NCI-H460 (cell line): ENCODE measurements at regions not wholly inside any gene's neighbourhood (a gene's known extent, or its start where the extent isn't known, plus 50 kb on each side); places are given as distances from the start of the nearest gene placed in this dataset.
"Not testable (repeated sequence)": the region's sequence is repeated elsewhere in the genome, so short reads cannot be mapped to it uniquely, and the experiment has no call there.

Source experiments
- DNase-seq: peaks from one replicate; pipeline ENCODE4 v3.0.0-alpha.2; 2016; ENCODE audit warnings: low read depth; ENCODE audit errors: extremely low read depth

DNA sequence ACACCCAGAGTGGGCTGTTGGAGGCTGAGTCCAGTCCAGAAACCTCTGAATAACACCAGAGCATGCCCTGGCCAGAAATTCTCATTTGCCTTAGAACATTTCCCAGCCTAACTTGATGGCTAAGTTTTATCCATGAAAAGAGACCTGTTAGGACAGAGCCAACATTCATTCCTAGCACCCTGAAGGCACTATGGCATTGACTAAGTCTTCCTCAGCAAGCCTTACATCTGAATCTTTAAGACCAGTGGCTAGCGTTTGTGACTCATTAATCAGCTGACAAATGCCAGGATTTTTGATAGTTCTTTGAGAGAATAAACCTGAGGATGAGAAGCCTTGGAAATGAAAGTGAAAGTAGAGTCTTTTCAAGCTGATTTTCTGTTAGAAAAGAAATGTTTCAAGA lies 1087.1 kb upstream of the ALCAM start:
- no peak for DNase-seq

DNA sequence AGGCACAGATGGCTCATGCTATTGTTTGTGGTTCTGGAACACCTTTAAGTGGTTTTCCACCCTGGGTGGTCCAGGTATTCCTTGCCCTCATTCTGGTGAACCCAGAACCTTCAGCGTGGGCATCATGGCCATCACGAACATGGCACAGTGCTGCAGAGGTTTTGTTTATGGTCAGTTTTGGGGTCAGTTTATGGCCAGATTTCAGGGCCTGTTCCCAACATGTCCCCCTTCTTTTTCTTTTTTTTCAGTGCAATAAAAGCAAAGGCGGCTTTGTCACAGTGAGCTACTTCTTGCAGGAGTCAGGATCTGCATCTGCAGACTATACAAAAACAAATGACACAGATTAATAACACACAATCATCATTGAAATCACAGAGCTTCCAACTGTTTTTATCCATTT lies 1085.0 kb upstream of the ALCAM start:
- DNase-seq = no peak

DNA sequence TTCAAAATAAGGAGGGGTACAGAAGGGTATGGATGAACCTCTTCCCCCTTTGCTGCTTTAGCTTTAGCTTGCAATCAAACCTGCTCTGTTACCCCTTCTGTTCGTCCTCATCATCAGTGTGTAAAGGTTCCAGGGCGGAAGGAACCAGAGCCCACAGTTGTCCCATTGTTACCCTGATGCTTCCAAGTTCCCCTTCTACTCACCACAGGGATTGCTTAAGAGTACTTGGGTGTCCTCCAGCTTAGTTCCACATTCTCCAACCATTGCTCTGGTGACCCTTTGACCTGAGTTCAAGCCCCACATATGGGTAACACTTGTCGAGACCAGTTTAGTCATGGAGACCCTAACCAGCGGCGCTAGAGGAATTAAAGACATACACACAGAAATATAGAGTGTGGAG lies 1080.1 kb upstream of the ALCAM start:
- DNase-seq = no peak

DNA sequence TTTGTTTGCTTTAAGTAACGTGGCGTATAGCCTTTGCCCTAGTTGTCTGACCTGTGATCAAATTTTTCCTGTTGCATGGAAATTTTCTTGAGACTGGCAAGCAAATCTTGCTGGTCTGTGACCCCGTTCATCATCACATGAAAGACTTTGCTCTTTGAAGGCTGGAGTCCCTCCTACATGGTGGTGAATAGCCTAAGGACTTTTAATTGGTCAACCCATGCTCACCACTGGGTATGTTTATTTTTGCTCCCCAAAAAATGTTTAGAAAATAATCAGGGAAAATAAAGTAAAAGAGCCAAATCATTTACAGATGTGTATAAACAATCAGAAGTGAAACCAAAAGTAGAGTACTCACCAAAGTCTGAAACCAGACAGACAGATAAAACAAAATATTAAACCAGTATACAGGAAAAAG lies 1075.3 kb upstream of the ALCAM start:
- DNase-seq = no peak

DNA sequence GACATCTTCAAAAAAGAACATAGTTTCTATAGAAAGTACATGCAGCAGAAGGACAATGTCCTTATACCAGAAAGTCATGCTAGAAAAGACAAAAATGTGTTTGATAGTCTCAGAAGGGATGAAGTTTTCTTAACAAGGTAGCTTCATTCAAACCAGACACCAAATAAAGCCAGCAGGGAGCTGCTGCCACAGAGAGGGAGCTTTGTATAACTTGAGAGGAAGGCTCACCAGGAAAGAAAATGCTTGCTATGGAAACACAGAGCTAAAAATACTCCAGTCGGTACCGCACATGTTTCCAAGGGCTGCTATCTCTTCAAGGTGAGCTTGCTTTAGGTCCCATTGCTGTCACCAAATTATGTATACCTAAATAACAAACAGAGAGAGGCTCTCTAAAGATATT lies 1074.8 kb upstream of the ALCAM start:
- DNase-seq = no peak

DNA sequence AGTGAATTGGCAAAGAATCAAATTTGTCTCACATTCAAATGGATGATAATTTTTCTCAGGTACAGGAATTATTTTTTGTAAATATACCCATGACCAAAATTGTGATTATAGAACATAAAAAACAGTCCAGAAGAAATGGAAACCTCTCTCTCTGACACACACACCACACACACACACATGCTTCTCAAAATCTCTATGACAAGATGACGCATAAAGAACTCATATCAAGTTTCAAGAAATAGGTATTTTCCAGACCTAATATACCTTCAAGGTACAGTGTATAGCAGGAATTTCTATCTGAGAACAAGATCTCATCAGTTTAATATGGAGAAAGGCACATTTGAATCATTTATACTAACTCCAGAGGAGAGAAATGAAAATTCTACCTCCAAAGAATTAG lies 1069.1 kb upstream of the ALCAM start:
- DNase-seq = no peak

DNA sequence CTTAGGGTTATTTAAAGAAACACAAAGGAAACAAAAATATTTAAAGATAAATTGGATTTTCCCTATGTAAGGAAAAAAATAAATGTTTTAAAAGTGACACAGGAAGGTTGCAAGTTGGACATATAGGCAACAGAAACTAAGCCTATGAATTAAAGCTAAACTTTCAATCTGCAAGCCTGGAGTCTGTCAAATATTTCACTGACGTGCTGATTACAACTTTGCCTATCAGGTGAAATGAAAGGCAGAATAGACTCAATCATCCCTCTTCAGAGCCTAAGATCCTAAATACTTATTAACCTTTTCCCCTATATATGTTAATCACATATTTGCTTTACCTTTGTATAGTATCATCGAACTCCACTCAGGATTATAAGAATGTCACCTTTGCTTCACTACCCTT lies 1068.0 kb upstream of the ALCAM start:
- DNase-seq = no peak

DNA sequence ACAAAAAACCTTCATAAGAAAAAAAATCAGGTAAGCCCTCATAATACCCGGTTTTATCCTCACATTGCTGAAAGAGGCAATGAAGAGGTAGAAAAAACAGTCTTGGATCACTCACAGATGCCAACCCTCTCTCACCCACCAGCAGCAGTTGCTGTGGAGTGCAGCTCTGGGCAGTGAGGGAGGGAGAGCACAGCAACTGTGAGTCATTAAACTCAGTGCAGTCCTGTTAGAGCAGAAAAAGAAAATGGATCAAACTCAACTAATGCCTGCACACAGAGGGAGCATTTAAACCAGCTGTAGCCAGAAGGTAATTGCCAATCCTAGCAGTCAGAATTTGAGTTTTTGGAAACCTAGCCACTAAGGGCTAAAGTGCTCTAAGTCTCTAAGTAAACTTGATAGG lies 1050.6 kb upstream of the ALCAM start:
- no peak for DNase-seq

DNA sequence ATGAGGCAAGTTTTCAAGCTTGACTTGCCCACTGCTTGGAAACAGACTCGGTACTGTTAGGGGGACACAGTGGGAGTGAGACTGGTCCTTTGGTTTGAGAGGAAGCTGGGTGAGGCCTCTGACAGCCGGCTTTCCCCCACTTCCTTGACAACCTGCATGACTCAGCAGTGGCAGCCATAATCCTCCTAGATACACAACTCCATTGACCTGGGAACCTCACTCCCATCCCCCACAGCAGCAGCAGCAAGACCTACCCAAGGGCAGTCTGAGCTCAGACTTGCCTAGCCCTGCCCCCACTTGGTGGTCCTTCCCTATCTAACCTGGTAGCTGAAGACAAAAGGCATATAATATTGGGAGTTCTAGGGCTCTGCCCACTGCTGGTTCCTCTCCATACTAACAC lies 1043.5 kb upstream of the ALCAM start:
- DNase-seq = no peak

DNA sequence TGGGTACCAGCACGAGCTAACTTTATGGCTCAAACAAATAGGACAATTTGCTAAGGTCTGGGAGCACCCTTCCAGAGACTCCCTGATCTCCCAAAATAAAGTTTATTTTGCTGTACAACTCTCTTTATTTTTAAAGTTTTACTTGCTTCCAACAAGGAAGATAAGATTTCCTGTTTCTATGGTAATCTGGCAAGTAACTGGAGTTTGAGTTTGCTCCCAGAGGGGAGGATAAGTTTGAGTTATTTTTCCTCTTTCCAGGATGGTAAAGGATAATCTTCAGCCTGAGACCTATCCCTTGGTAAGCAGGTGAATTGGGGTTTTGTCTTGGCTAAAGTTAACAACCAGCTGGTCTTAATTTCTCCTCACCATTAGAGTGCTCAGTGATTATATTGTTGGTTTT lies 1019.4 kb upstream of the ALCAM start:
- DNase-seq = no peak

DNA sequence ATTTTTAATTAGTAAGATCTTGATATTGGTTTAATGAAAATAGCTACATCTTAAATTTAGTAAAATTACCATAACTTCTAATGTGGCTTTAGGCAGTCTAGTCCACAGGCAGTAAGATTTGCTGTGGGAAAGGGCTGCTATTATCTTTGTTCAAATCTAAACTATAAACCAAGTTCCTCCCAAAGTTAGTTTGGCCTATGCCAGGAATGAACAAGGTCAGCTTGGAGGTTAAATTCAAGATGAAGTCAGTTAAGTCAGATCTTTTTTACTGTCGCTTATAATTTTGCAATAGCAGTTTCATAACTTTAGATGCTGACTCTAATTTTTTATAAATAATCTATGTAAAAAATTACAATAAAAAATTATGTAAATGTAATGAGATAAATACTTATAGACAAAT lies 1016.9 kb upstream of the ALCAM start:
- no peak for DNase-seq

DNA sequence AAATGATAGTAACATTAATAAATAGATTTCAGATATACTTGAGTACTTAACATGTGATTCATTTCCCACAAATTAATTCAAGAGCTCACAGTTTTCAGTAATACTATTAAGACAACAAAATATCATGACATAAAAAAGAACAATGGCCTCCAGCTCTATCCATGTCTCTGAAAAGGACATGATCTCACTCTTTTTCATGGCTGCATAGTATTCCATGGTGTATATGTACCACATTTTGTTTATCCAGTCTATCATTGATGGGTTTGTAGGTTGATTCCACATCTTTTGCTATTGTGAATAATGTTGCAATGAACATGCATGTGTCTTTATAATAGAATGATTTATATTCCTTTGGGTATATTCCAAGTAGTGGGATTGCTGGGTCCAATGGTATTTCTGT lies 1012.8 kb upstream of the ALCAM start:
- DNase-seq = no peak

DNA sequence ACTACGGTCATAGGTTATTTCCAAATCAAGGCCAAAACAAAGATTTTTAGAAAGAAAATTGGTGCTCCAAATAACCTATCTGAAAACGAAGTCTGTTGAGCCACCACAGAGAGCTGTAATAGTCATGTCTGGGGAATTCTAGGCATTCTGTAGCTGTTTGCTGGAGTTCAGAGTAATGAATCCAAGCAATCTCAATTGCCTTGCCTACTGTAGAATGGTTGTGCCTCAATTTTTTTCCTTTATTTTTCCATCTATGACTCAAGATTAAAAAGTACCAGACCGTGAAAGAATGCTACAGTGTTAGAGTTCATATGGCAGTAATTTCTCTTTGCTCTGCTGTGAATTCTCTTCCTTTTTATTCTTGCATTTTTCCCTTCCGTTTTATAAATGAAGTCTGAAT lies 1007.2 kb upstream of the ALCAM start:
- no peak for DNase-seq

DNA sequence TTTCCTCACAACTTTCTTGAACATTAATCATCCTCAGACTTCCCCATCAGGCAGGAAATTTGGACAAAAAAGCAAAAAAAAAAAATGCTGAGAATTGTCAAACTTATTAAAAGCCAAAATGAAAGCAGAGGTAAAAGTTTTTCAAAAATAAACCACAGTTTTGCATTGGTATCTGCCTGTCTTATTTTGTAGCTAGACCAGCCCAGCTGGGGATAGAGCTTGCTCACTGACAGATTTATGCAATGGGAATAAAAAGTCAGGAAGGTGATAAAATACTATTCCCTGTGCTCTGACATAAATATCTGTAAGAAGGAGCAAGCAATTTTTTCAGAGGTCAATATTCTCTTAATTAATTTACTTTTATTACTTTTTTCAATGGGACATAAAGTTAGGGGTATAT lies 1006.7 kb upstream of the ALCAM start:
- DNase-seq = no peak

DNA sequence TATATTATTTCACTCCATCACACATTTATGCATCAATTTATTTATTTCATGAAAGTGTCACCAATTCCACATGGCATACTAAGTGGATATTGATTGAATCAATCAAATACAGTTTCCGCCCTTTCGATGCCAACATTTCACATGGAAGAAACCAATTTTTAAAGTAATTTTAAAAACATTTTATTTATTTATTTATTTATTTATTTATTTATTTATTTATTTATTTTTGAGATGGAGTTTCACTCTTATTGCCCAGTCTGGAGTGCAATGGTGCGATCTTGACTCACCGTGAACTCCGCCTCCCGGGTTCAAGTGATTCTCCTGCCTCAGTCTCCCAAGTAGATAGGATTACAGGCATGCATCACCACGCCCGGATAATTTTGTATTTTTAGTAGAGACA lies 1005.0 kb upstream of the ALCAM start:
- DNase-seq = not testable (repeated sequence)

DNA sequence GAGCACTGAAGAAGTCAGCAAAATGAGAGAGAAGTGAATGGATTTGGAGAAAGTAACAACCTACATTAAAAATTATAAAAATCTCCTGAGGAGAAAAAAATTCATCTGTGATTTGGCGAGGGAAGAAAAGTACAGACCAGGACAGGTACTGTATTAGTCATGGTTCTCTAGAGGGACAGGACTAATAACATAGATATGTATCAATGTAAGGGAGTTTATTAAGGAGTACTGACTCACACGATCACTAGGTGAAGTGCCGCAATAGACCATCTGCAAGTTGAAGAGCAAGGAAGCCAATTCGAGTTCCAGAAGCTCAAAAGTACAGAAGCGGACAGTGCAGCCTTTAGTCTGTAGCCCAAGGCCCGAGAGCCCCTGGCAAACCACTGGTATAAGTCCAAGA lies 1004.4 kb upstream of the ALCAM start:
- DNase-seq = no peak

DNA sequence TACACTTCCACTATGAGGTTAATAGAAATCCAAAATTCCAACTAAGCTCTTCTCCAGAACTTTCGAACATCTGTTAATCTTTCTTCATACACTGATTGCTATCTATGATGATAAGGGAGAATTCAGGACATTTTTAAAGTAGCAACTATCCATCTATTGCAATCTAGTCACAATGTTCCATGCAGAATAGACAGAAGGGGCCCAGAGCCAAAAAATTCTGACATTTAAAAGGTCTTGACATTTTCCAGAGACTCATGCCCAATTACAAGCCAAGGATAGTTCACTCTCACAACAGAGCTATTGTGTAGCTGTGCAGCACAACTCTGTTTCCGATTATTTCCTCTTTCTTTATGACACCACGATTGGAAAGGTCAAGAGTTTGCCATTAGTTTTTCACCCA lies 999.7 kb upstream of the ALCAM start:
- no peak for DNase-seq

DNA sequence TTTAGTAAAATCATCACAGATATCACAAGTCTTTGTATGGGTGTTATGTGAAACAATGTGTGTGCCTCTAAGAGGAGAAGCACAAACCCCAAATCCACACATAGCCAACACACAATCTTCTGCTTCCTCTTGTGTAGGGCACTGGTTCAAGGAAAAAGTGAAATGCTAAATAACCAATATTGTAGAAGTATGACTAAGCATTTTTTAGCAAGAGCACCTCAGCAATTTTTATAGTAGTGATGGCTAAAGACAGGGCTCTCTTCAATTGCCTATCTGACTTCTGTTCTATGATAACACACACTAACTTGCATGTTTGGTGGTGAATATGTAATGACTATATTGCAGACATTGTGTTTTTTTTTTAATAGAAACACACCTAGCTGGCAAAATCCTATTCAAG lies 997.9 kb upstream of the ALCAM start:
- no peak for DNase-seq

DNA sequence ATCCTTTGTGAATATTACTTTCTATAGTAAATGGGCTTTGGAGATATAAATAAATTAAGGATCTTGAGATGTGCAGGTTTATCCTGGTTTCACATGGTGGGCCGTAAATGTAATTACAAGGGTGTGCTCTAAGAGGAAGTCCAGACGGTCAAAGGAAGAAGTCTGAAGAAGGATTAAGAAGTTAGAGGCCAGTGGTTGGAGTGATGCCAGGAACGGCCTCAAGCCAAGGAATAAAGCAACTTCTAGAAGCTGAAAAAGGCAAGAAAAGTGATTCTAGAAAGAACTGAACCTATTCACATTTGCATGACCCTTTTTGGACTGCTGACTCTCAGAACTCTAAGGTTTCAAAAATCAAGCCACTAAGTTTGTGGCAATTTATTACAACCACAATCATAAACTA lies 981.3 kb upstream of the ALCAM start:
- no peak for DNase-seq

DNA sequence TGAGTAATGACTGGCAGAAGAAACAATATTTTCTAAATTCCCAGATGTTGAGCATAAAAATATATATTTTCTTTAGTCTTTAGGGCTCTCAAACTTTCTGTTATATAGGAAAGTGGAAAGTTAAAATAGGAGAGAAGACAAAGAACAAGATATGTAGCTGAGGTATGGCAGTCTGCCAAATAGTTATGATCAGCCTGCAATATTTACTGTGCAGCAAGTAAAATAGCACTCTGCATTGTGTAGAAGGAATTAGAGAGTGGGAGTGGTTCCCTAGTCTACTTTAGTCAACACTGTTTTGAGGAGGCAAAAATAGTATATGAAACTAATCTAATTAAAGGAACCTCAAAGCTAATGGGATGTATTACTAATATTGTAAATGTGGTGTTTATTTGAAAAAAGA lies 978.1 kb upstream of the ALCAM start:
- DNase-seq = no peak

DNA sequence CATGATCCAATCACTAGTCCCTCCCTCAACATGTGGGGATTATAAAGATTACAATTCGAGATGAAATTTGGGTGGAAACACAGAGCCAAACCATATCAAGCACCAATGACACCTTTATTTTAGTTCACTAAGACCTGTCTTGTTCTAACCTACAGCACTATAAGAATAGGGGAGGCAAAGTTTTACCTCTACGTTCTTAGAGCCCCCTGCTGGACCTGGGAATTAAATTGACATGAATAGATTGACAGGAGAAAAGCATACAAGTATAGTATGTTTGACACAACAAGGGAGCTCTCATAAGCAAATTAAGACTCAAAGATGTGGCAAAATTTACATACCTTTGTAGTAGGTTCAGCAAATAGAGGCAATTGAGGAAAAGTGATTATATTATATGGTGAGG lies 974.4 kb upstream of the ALCAM start:
- no peak for DNase-seq

DNA sequence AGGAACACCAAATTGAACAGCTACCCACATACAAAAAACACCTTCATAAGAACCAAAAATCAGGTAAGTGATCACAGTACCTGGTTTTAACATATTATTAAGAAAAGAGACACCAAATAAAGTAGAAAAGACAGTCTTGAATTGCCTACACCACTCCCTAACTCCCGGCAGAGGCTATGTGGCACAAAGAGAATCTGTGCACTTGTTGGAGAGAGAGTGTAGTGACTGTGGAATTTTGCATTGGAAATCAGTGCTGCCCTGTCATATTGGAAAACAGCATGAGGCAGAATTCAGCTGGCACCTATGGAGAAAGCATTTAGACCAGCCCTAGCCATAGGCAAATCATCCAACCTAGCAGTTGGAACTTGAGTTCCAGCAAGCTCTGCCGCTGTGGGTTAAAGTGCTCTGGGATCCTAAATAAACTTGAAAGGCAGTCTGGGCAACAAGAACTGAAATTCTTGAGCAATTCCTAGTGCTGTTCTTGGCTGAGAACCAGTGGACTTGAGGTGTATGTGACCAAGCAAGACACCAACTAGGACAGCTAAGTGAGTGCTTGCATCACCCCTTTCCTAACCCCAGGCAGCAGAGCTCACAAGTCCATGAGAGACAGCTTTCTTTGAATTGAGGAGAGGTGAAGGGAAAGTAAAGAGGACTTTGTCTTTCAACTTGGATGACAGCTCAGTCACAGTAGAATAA lies 969.6 kb upstream of the ALCAM start:
- no peak for DNase-seq

DNA sequence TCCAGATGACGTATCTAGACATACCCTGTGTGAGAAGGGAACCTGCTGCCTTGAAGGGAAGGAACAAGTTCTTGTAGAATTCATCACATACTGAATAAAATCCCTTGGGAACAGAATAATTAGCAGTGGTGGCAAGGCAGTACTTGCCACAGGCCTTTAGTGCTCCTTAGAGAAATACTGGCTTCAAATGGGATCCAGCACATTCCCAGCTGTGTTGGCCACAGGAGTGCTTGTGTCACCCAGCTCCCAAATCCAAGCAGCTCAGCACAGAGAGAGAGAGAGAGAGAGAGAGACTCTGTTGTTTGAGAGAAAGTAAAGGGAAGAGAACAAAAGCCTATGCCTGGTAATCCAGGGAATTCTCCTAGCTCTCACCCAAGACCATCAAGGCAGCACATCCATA lies 969.0 kb upstream of the ALCAM start:
- no peak for DNase-seq
